ENCODE measurements at regions not wholly inside any gene's neighbourhood (a gene's known extent, or its start where the extent isn't known, plus 50 kb on each side); places are given as distances from the start of the nearest gene placed in this dataset.

GRCh38 chr6:81172056-81172740 lies 580.3 kb downstream of the TENT5A start:
- no peak overlapping the region for H3K27ac ChIP-seq
- TF ChIP-seq CTCF (conservative IDR thresholded peaks at IDR 0.05) (no peak), ZFX (IDR thresholded peaks at IDR 0.05) (no peak)

GRCh38 chr6:81169166-81169565 lies 583.3 kb downstream of the TENT5A start:
- H3K27ac ChIP-seq: no peak overlapping the region
- TF ChIP-seq CTCF (conservative IDR thresholded peaks at IDR 0.05) (no peak), ZFX (IDR thresholded peaks at IDR 0.05) (no peak)

GRCh38 chr6:81166770-81167169 lies 585.7 kb downstream of the TENT5A start:
- TF ChIP-seq ZFX (IDR thresholded peaks at IDR 0.05) (no peak), CTCF (conservative IDR thresholded peaks at IDR 0.05) (no peak)
- H3K27ac ChIP-seq: no peak overlapping the region

- TF ChIP-seq ZFX (IDR thresholded peaks at IDR 0.05): no peak
- TF ChIP-seq CTCF (conservative IDR thresholded peaks at IDR 0.05): no peak
- H3K27ac ChIP-seq: no peak overlapping the region
Observed at GRCh38 chr6:81158956-81159355, 593.5 kb downstream of the TENT5A start.

GRCh38 chr6:81148751-81149150 lies 603.7 kb downstream of the TENT5A start:
- TF ChIP-seq ZFX (IDR thresholded peaks at IDR 0.05) (no peak), CTCF (conservative IDR thresholded peaks at IDR 0.05) (no peak)

GRCh38 chr6:81145506-81145905 lies 607.0 kb downstream of the TENT5A start:
- no peak overlapping the region for H3K27ac ChIP-seq
- TF ChIP-seq ZFX (IDR thresholded peaks at IDR 0.05): no peak
- TF ChIP-seq CTCF (conservative IDR thresholded peaks at IDR 0.05): no peak

More at GRCh38 chr6:81148751-81149150, 603.7 kb downstream of the TENT5A start:
- no peak overlapping the region for H3K27ac ChIP-seq

GRCh38 chr6:81144346-81144745 lies 608.1 kb downstream of the TENT5A start:
- TF ChIP-seq ZFX (IDR thresholded peaks at IDR 0.05) (no peak), CTCF (conservative IDR thresholded peaks at IDR 0.05) (no peak)
- H3K27ac ChIP-seq: no peak overlapping the region
